GM19351 (cell line): ENCODE measurements at regions not wholly inside any gene's neighbourhood (a gene's known extent, or its start where the extent isn't known, plus 50 kb on each side); places are given as distances from the start of the nearest gene placed in this dataset.

Experiments
- ATAC-seq: cut with Tn5 transposase; IDR thresholded peaks from one replicate; pipeline ENCODE4 v1.9.1; 2021; ENCODE audit warnings: mild to moderate bottlenecking, moderate library complexity; ENCODE audit not compliant: unreplicated experiment

GRCh38 chr2:126512026-126512425 lies 143.9 kb upstream of the GYPC start:
- ATAC-seq: no peak

GRCh38 chr2:126513033-126513432 lies 142.9 kb upstream of the GYPC start:
- ATAC-seq: no peak

- ATAC-seq: no peak
These were observed 140.5 kb upstream of the GYPC start for GRCh38 chr2:126515471-126515870.

DNA sequence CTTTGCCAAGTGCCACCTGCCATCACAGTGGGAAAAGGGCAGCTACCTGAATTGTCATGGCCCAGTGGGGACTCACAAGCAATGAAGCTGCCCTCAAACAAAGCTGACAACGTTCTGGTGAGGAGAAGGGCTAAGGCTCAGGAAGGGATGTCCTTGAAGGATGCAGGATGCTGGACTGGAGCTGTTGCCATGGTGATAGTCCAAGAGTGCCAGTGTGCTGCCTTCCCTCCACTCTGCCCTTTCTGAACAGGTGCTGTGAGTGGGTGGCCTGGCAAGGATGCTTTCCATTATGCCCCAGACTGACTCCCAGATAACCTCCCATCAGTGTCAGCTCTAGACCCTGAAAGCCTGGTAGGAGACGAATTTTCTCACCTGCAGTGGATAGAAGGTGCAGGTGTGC lies 137.8 kb upstream of the GYPC start:
- ATAC-seq: no peak

DNA sequence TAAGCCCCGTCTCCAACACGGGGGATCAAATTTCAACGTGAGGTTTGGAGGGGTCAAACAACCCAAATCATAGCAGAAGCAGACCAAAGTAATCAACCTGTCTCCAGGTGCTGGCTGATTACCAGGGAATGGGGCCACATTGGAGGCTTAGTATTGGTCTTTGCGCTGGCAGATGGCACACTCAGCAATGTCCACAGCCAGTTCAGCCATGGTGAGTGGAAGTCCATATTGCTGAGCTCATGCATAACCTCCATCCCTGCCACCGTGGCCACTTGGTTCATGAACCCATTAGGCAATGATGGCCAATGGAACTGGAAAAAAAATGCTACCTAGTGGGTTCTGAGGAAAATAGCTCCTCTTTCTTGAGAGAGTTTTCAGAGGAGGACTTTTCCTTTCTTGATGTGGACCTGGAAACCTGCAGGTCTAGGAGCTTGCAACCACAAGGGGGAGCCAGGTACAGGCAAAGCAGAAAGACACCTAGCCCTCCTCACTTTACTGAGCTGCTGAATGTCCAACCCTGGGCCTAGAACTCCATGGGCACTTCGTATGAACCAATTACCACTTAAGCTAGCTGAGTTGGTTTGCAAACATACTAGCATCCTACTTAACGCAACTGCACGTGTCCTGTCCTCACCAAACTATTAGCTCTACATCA lies 128.0 kb upstream of the GYPC start:
- ATAC-seq: peak; percentile 94

- ATAC-seq: no peak
These were observed 124.9 kb upstream of the GYPC start for GRCh38 chr2:126531029-126531428.

GRCh38 chr2:126534478-126534877 lies 121.5 kb upstream of the GYPC start:
- ATAC-seq: peak; percentile 84

DNA sequence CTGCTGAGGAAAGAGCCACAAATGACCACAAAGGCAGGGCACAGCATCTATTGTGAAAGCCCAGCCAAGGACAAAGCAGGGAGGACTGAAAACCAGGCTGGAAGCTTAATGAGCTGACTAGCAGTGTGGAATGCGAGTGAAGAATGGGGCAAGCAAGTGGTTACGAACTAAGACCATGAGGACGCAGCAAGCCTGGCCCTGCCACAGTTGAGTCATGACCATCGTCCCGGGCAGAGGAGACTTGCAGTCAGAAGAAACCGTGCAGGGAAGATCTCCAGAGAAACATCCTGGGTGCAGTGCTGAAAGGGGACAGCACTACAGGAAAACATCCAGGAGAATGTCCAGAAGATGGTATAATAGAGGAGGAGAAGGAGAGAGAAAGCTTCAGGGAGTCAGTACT lies 120.5 kb upstream of the GYPC start:
- no peak for ATAC-seq

DNA sequence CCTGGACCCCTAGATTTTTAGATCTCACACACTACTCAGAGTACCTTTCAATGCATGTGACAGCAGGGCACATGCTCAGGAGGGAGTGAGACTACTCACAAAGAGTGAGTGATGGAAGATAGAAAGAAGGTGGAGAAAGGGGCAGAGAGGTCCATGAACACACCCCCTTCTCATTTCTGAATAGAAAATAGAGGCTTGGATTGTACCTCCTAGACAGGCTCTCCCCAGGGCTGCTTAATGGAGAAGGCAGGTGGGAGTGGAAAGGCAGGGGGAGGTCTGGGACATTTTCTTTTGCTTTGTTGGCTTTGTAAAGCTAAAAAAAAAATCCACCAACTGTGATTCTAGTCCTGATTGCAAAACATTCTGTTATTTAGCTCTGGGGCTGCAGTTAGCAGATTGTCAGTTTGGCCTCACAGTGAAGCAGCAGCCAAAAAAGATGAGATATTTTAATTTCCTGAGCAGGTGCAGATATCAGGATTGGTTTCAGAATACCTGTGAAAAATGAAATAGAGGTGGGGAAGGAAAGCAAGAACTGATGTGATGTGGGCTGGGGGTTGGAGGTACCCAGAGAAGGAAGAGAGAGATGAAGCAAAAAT lies 119.3 kb upstream of the GYPC start:
- ATAC-seq: no peak

DNA sequence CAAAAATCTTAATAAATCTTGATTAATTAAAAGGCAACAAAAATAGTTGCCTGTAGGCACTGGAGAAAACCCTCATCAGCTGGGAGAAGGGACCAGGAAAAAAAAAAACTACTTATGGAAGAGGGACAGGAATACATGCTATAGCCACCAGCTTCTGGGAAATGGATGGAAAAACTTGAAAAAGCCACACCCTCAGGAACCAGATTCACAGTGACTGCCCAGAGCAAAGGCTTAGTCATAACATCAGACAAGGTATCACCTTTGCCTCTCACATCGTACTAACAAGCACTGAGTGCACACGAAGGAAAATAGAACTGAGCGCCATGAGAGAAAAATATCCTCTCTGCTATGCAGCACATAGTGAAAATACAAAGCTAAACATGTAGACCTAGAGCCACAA lies 116.9 kb upstream of the GYPC start:
- ATAC-seq: no peak

GRCh38 chr2:126542247-126542646 lies 113.7 kb upstream of the GYPC start:
- ATAC-seq: no peak

DNA sequence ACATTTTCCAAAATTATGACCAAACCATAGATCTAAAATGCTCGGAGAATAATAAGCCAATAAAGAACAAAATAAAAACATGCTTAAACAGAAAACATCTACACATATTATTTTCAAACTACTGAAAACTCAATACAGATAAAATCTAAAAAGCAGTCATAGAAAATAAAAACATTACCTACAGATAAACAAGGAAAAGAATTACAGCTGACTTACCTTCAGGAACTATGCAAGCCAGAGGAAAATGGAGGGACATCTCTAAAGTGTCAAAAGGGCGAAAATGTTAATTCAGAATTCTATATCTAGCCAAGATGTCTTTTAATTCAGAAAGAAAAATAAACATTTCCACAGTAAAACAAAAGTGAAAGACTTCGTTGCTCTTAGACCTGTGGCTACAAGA lies 112.9 kb upstream of the GYPC start:
- ATAC-seq: no peak

DNA sequence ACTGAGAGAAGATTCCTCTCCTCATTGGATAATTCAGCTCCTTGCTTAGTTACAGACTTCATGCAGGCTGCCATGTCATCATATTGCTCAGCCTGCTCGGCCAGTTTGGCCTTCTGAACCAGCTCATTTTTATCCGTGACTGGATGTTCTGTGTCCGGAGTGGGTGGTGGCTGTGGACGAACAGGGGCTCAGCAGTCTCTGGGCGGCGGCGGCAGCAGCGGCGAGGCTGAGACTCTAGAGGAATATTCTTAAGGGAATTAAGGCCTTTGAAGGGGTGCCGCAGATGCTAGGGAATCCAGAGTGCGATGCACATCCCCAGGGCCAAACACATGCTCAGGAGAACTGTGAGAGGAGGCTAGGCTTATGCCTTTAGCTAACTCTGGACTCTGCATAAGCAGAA lies 97.9 kb upstream of the GYPC start:
- ATAC-seq: no peak

DNA sequence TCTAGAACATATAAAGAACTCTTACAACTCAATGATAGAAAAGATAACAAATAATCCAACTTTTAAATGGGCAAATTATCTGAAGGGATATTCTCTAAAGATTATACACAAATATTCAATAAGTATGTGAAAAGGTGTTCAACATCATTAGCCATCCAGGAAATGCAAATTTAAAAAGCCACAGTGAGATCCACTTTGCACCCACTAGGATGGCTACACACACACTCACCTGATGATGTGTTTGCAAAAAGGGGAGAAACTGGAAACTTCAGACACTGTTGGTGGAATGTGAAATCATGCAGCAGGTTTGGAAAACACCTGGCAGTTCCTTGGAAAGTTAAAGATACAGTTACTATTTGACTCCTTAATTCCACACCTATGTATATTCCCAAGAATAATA lies 87.2 kb upstream of the GYPC start:
- ATAC-seq: no peak

DNA sequence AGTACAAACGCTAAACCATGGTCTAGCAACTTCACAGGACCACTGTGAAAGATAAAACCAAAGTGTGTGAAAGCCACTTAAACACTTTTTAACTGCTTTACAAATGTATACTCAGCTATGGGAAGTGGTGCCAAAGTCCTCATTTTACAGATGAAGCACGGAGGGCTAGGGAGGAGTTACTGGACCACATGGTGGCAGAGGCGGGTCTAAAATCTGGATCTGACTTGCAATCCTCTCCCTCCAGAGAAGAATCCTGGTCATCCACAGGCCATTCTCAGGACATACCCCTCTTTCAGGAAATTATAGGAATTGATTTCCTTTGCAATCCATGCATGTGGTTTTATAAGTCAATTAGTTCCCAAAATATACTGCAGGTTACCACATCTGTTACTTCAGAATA lies 84.6 kb upstream of the GYPC start:
- ATAC-seq: no peak

DNA sequence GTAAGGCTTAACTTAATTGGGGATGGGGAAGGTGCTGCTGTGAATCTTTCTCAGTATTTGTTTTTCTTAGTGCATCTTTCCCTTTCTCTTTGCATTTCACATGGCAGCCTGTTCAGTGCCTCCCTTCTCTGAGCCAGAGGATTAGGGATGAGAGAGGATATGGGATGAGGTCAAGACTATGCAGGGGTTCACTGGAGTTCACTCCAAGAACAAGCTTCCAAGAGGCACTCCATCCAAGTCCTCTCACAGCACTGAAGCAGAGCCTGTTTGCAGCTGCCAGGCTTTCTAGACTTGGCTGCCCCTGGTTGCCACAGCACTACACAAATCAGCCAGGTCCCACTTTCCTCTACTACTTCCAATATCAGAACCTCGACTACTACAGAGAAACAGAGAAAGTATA lies 80.3 kb upstream of the GYPC start:
- no peak for ATAC-seq

DNA sequence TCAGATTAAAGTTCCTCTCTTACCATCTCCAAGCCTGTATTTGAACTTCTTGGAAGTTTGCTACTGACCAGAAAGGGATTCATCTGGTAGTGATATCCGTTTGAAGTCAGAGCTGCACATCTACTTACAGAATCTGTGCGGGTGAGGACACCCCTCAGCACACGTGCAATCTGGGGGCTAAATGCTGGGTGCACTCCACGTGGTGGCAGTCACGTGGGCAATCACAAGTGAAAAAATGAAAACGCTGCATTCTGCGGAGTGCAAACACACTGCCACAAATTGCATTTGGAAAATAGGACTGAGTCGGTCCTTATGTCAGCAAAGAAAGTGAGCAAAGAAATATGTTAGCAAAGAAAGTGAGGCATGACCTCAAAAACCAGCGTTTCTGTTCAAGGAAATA lies 76.1 kb upstream of the GYPC start:
- ATAC-seq: no peak

DNA sequence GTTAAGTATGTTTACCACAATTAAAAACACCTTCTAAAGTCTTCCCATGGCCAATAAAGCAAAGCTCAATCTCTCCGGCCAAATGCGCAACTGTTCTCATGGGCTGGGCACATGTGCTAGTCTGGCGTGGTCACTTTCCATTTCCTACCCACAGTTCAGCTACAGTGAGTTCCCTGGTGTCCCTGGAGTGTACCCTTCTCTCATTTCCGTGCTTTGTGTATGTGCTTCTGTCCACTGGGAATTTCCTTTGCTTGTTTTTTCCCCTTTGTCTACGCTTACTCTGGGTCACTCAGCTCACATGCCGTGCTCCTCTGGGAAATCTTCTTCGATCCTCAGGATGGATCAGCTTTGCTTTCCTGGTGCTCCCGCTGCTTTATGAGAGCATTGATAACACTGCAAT lies 69.6 kb upstream of the GYPC start:
- no peak for ATAC-seq

DNA sequence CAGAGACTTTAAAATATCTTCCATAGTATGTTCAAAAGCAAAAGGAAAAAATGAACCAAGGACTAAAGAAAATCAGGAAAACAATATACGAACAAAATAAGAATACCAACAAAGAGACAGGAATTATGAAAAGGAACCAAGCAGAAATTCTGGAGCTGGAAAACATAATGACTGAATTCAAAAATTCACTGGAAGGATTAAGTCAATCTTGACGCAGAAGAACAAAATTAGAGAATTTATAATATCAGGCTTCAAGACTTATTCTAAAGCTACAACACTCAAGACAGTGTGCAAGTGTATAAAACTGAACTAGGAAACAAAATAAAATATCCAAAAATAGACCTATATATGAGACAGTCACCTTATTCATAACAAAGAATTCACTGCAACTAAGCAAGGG lies 56.9 kb upstream of the GYPC start:
- ATAC-seq: no peak

DNA sequence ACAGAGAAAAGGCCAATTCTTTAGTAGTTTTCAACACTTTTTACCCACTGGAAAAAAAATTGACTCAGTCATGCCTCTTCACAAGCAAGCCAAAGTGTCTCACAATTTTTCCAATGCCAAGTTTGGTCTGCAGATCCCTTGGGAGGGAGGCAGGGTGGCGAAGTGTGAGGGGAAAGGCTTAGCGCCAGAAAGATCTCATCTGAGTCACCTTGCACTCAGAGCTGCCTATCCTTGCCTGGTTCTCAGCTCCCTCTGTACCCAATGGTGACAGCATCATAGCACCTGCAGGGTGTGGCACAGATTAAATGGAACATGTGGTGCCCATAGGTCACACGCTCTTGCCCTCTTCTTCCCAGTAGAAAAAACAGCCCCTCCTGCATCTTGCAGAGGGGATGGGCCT lies 55.2 kb upstream of the GYPC start:
- no peak for ATAC-seq

- ATAC-seq: no peak
These were observed 53.6 kb upstream of the GYPC start for GRCh38 chr2:126602334-126602733.
